ENCODE measurements at regions not wholly inside any gene's neighbourhood (a gene's known extent, or its start where the extent isn't known, plus 50 kb on each side); places are given as distances from the start of the nearest gene placed in this dataset. TPM values are rescaled to one million over a fixed set of nuclear protein-coding genes. Genes with fewer than 3 reads are reported as not detected.

GRCh38 chr12:23474438-23474976 is 475.0 kb downstream of the SOX5 start:
- Histone ChIP-seq H3K27ac (ENCODE audit: low read depth, low read length) (no peak overlapping the region), H3K4me2 (ENCODE audit: insufficient read depth, low read length) (no peak overlapping the region), H3K79me2 (ENCODE audit: insufficient read depth, low read length) (no peaks in the 10 kb centered on the region), H4K20me1 (ENCODE audit: insufficient read depth, low read length) (no peaks in the 10 kb centered on the region), H2AFZ (ENCODE audit: low read length) (no peak overlapping the region), H3K36me3 (ENCODE audit: insufficient read depth, low read length) (no peaks in the 10 kb centered on the region), H3K4me1 (ENCODE audit: insufficient read depth, low read length) (no peaks in the 10 kb centered on the region), H3K4me3 (ENCODE audit: insufficient read depth, low read length) (no peak overlapping the region), H3K27me3 (ENCODE audit: insufficient read depth, low read length) (no peaks in the 10 kb centered on the region), H3K9me3 (ENCODE audit: low read depth, low read length) (peaks cover 3% of the 10 kb centered on the region)
- DNase-seq (ENCODE audit: insufficient read length, low spot score, missing footprints), result no peak
- no peak for TF ChIP-seq CTCF (IDR thresholded peaks at IDR 0.05; ENCODE audit: extremely low read depth, low read depth, low read length)

Small RNA genes lying in the stretch of these regions (small RNA-seq; reads per million reads assigned to genes)
- gene AC087258.2, result not detected

All from osteoblast (primary cell).